GM13977 (cell line): ENCODE measurements at regions not wholly inside any gene's neighbourhood (a gene's known extent, or its start where the extent isn't known, plus 50 kb on each side); places are given as distances from the start of the nearest gene placed in this dataset.

ENCODE experiments used
- DNase-seq: peaks from one replicate; pipeline ENCODE4 v3.0.0; 2012; ENCODE audit warnings: low spot score
- CTCF ChIP-seq: IDR thresholded peaks from 2 replicates; pipeline ENCODE4 v1.5.1; 2012; ENCODE audit warnings: mild to moderate bottlenecking, control low read depth; ENCODE audit not compliant: insufficient read depth; ENCODE audit errors: extremely low read depth, missing control alignments
- in situ Hi-C: fragments of 300-500 bp; cut with MboI; formaldehyde crosslinking; loops from one replicate; pipeline ENCODE4 v1.12.0; 2022; ENCODE audit warnings: low sequenced_read_pairs, low pct_unique_long_range_greater_than_20kb, mixed read lengths, inconsistent platforms; ENCODE audit not compliant: unreplicated experiment

- in situ Hi-C loops, result no loop called here
Measured at GRCh38 chr3:90129730-90130129, 1022.3 kb downstream of the EPHA3 start.

GRCh38 chr3:90132197-90132596, 1024.8 kb downstream of the EPHA3 start:
- TF ChIP-seq CTCF, result no peak
- in situ Hi-C loops, result no loop called here
- DNase-seq, result no peak

More at GRCh38 chr3:90129730-90130129, 1022.3 kb downstream of the EPHA3 start:
- TF ChIP-seq CTCF, result no peak
- DNase-seq, result no peak

- no peak for TF ChIP-seq CTCF
- no peak for DNase-seq
- in situ Hi-C loops, result no loop called here
Measured at GRCh38 chr3:90134090-90134489, 1026.7 kb downstream of the EPHA3 start.

GRCh38 chr3:90136456-90137191, 1029.2 kb downstream of the EPHA3 start:
- in situ Hi-C loops, result no loop called here
- no peak for TF ChIP-seq CTCF

GRCh38 chr3:90145094-90145860, 1037.9 kb downstream of the EPHA3 start:
- TF ChIP-seq CTCF, result no peak
- no peak for DNase-seq
- in situ Hi-C loops, result no loop called here

More at GRCh38 chr3:90136456-90137191, 1029.2 kb downstream of the EPHA3 start:
- no peak for DNase-seq

GRCh38 chr3:90180096-90180495, 1072.7 kb downstream of the EPHA3 start:
- no peak for TF ChIP-seq CTCF
- no peak for DNase-seq
- in situ Hi-C loops, result no loop called here
